Nephron (organoid): ENCODE measurements at regions not wholly inside any gene's neighbourhood (a gene's known extent, or its start where the extent isn't known, plus 50 kb on each side); places are given as distances from the start of the nearest gene placed in this dataset.

Experiments used
- H3K27ac Mint-ChIP-seq, 3 experiments: 2 replicates each; pipeline ENCODE4 v1.8.0; 2020; ENCODE audit warnings: mixed read lengths in 3 of 3, mild to moderate bottlenecking in 2 of 3, moderate library complexity in 1 of 3
- H3K27me3 Mint-ChIP-seq: 2 replicates; pipeline ENCODE4 v1.8.0; 2021; ENCODE audit warnings: low read depth, mild to moderate bottlenecking, moderate library complexity, mixed read lengths
- H3K36me3 Mint-ChIP-seq: 2 replicates; pipeline ENCODE4 v1.8.0; 2020; ENCODE audit warnings: low read depth, mixed read lengths
- H3K4me1 Mint-ChIP-seq: 2 replicates; pipeline ENCODE4 v1.8.0; 2020; ENCODE audit warnings: mixed read lengths
- H3K4me3 Mint-ChIP-seq, 3 experiments: 2 replicates each; pipeline ENCODE4 v1.8.0; 2020; ENCODE audit warnings: mild to moderate bottlenecking in 3 of 3, mixed read lengths in 3 of 3, moderate library complexity in 2 of 3
- H3K9me3 Mint-ChIP-seq: 2 replicates; pipeline ENCODE4 v1.8.0; 2020; ENCODE audit warnings: mixed read lengths
- TF ChIP-seq, protein P1 (sequence below), 3 experiments: fragments of 200-600 bp; sonication (generic); IDR thresholded peaks; one replicate each; pipeline ENCODE4 v1.5.0; 2021; ENCODE audit warnings: antibody characterized with exemption in 3 of 3; ENCODE audit not compliant: unreplicated experiment in 3 of 3

DNA sequence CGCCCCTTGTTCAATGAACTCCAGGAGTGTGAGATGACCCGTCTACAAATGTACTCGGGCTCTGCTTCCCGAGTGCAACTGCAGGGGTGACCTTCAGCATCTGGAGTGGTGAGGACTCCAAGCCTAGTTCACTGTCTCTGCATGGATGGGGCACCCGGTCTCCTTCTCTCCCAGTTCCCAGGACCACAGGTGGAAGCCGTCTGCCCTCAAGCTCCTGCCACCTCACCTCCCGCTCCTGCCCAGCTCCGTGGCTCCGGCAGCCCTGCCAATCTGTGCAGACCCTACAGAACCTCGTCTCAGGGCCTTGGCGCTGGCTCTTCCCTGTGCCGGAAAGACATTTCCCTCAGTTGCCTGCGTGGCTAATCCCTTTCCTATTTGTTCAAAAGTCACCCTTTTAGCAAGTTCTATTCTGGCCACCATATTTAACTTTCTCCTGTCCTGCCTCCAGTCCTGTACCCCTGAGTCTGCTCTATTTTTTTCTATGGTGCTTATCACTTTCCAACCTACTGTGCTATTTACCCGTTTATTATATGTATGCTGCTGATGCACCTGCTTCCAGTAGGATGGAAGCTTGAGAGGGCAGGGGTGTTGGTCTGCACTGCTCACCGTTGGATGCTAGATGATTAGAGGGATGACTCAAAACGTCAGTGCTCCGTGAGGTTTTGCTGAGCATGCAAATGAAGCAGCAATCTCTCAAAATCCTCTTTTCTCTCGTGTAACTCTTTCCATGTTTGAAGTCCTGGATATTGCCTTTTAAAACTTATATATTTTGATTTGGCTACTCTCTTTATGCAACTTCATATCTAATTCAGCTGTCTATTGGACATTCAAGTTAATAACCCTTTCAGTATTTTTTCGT is 641.4 kb downstream of the ACTR3B start:
- Mint-ChIP-seq H3K27ac (no peak overlapping the region), H3K27me3 (no peaks in the 10 kb centered on the region), H3K36me3 (peaks cover 14% of the 10 kb centered on the region), H3K9me3 (peaks cover 69% of the 10 kb centered on the region), H3K4me3 (no peak overlapping the region), H3K4me1 (no peaks in the 10 kb centered on the region)
- TF ChIP-seq, protein P1, sequence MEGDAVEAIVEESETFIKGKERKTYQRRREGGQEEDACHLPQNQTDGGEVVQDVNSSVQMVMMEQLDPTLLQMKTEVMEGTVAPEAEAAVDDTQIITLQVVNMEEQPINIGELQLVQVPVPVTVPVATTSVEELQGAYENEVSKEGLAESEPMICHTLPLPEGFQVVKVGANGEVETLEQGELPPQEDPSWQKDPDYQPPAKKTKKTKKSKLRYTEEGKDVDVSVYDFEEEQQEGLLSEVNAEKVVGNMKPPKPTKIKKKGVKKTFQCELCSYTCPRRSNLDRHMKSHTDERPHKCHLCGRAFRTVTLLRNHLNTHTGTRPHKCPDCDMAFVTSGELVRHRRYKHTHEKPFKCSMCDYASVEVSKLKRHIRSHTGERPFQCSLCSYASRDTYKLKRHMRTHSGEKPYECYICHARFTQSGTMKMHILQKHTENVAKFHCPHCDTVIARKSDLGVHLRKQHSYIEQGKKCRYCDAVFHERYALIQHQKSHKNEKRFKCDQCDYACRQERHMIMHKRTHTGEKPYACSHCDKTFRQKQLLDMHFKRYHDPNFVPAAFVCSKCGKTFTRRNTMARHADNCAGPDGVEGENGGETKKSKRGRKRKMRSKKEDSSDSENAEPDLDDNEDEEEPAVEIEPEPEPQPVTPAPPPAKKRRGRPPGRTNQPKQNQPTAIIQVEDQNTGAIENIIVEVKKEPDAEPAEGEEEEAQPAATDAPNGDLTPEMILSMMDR (IDR thresholded peaks at IDR 0.05; ENCODE audit: unreplicated experiment in 3 of 3): no peak

DNA sequence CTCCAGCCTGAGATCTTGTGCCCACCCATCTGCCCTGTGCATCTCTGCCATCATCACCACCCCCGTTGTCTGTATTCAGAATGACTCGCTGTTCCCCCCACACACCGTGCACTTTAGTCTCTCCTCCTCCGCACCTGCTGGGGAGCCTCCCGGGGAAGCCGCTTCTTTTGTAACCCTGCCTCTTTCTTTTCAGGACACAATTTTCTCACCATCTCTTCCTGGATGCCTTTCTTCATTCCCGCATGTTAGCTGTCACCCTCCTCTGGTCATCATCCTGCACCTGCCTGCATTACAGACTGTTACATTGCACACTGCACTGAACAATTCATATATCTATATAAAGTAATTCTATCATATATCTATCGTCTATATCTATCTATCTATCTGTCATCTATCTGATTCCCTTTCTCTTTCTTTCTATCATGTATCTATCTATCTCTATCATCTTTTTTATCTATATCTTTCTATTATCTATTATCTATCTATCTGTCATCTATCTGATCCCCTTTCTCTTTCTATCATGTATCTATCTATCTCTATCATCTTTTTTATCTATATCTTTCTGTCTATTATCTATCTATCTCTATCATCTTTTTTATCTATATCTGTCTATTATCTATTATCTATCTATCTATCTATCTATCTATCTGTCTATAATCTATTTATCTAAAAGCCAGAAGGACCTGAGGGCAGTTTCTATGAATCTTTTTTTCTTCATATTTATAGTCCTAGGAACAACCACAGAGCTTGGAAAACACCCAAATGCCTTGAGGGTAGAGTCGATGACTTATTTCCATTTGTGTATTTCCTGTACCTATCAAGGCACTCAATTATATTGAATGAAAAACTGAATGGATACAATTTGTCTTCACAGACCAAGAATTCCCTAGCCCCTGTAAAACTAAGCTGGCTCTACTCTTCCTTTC is 642.5 kb downstream of the ACTR3B start:
- Mint-ChIP-seq H3K4me3 (no peak overlapping the region), H3K27ac (no peak overlapping the region), H3K9me3 (peaks cover 71% of the 10 kb centered on the region), H3K36me3 (peaks cover 7% of the 10 kb centered on the region), H3K27me3 (no peaks in the 10 kb centered on the region), H3K4me1 (no peaks in the 10 kb centered on the region)
- TF ChIP-seq, protein P1 (IDR thresholded peaks at IDR 0.05; ENCODE audit: unreplicated experiment in 3 of 3): no peak

DNA sequence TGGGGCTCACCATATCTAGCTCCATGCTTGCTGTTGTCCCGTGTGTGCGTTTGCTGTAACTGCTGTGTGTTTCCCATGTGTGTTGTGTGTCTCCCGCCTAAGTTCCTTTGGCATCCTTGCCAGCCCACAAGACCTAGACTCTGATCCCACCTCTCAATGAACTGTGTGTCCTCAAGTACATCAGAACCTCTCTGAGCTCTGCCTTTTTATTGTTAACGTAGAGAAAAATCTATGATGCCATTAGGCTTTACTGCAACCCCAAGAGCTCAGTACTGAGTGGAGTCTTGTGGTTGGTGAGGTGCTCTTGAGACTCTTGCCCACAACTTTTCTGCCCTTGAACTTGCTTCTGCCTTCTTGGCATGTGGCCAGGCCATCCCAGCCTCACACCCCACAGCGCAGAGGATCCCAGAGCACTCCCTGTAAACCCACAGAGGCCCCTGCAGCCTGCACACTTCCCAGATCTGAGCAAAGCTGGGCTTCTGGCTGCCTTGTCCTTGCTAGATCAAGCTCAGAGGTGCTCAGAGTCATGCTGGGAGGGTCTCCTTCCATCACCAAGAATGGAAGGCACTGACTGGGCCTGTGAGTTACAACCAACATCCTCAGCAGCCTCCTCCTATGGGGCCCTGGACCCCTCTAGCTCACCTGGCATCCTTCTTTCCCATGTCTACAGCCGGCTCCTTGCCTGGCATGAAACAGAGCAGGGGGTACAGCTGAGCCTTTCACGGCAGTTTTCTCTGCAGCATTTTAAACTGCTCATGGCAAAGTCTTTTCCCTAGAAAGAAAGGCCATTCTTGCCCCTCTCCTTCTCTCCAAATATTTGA is 643.4 kb downstream of the ACTR3B start:
- H3K27ac Mint-ChIP-seq: no peak overlapping the region
- TF ChIP-seq, protein P1 (IDR thresholded peaks at IDR 0.05; ENCODE audit: unreplicated experiment in 3 of 3): no peak
- no peaks in the 10 kb centered on the region for H3K4me1 Mint-ChIP-seq
- H3K4me3 Mint-ChIP-seq: no peak overlapping the region
- no peaks in the 10 kb centered on the region for H3K27me3 Mint-ChIP-seq
- H3K36me3 Mint-ChIP-seq: peaks cover 7% of the 10 kb centered on the region
- peaks cover 74% of the 10 kb centered on the region for H3K9me3 Mint-ChIP-seq

DNA sequence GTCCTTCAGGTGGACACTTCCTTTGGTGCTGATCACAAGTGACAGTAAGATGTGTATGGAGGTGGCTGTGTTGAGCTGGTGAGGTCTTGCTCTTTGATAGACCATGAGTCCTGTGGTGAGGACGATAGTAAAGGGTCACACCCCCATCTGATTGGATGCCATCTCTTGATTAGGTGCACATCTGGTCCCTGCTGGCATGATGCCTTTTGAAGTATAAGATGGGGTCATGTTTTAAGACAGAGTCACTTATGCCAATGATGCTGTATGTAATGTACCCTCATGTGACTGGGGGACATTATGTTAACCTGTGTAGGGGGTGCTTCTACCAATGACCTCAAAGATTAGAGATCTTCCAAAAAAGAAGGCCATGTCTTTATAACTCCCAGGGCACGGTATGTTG is 644.6 kb downstream of the ACTR3B start:
- Mint-ChIP-seq H3K4me1 (no peaks in the 10 kb centered on the region), H3K36me3 (peaks cover 10% of the 10 kb centered on the region), H3K27me3 (no peaks in the 10 kb centered on the region), H3K9me3 (peaks cover 77% of the 10 kb centered on the region), H3K4me3 (no peak overlapping the region), H3K27ac (no peak overlapping the region)
- TF ChIP-seq, protein P1 (IDR thresholded peaks at IDR 0.05; ENCODE audit: unreplicated experiment in 3 of 3): no peak

DNA sequence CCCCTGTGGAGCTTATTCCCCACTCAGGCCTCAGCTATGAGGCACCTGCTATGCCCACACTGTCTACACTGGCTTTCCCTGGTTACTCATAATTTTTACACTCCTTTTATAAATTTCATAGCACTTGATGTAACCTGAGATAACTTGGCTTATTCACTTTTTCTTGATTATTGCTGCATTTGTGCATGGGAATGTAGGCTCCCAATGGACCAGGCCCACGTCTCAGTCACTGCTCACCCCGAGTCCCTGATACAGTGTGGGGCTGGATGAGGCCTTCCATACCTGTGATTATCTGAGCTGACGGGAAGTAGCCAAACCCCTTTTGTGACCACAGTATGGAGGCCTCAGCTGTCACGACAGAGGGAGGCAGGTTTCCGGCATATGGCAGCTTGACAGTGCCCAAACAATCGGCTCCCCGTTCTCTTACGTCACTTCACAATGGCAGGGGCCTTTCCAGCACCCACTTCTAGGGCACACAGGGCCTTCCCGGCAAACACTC is 645.3 kb downstream of the ACTR3B start:
- Mint-ChIP-seq H3K36me3 (peaks cover 10% of the 10 kb centered on the region), H3K9me3 (peaks cover 80% of the 10 kb centered on the region), H3K4me3 (no peak overlapping the region), H3K4me1 (no peaks in the 10 kb centered on the region), H3K27ac (no peak overlapping the region), H3K27me3 (no peaks in the 10 kb centered on the region)
- TF ChIP-seq, protein P1 (IDR thresholded peaks at IDR 0.05; ENCODE audit: unreplicated experiment in 3 of 3): no peak
